GM12878 (cell line): ENCODE measurements at regions not wholly inside any gene's neighbourhood (a gene's known extent, or its start where the extent isn't known, plus 50 kb on each side); places are given as distances from the start of the nearest gene placed in this dataset.
"Not testable (repeated sequence)": the region's sequence is repeated elsewhere in the genome, so short reads cannot be mapped to it uniquely, and the experiment has no call there.

ENCODE experiments used
- ATAC-seq: fragments of 200-7000 bp; cut with Tn5 transposase; 3 replicates; pipeline ENCODE4 v1.9.1; 2020; ENCODE audit warnings: mild to moderate bottlenecking, moderate library complexity
- BruUV-seq: library from RNA; stranded (reverse); fragments of 400-500 nt; replicated peaks from 2 replicates; lab custom pipeline; 2021; lab: Mats Ljungman, UMichigan
- CTCF ChIA-PET: fragments of 300-600 bp; sonication (Branson Sonifier 250); formaldehyde crosslinking; extraction: SDS; loops from one replicate; lab custom pipeline; 2021; ENCODE audit warnings: inconsistent platforms; lab: Yijun Ruan, JAX
- POLR2A ChIA-PET: fragments of 350-600 bp; formaldehyde crosslinking; extraction: SDS; loops from one replicate; lab custom pipeline; 2021; ENCODE audit warnings: inconsistent platforms; lab: Charles Lee
- RAD21 ChIA-PET: fragments of 300-600 bp; sonication (Branson Sonifier 250); formaldehyde crosslinking; loops from one replicate; lab custom pipeline; 2023; ENCODE audit warnings: antibody characterized with exemption; ENCODE audit not compliant: unreplicated experiment; lab: Charles Lee
- SMC1A ChIA-PET: fragments of 300-600 bp; sonication (Branson Sonifier 250); formaldehyde crosslinking; loops from one replicate; lab custom pipeline; 2023; ENCODE audit not compliant: unreplicated experiment, uncharacterized antibody; lab: Charles Lee
- DNase-seq: peaks from one replicate; pipeline ENCODE4 v3.0.0-alpha.2; 2011; ENCODE audit warnings: low read depth, low spot score
- FAIRE-seq: peaks from 3 replicates; lab custom pipeline; 2011; peaks lifted over from hg19 to GRCh38; lab: Jason Lieb, UNC
- H2AFZ ChIP-seq: 2 replicates; pipeline ENCODE4 v1.6.0; 2011; ENCODE audit warnings: low read depth, low read length, control low read depth; ENCODE audit not compliant: control insufficient read depth
- H3K27ac ChIP-seq: 2 replicates; pipeline ENCODE4 v1.5.1; 2011; ENCODE audit warnings: control low read depth; ENCODE audit not compliant: control insufficient read depth, insufficient read depth
- H3K27me3 ChIP-seq, 2 experiments: replicated peaks in 1 of 2; 2 replicates each; pipeline versions ENCODE4 v1.6.0 to v1.6.1; 2011; ENCODE audit warnings: low read length in 1 of 2; ENCODE audit not compliant: control insufficient read depth in 2 of 2, insufficient read depth in 2 of 2
- H3K36me3 ChIP-seq, 2 experiments: 2 replicates each; pipeline ENCODE4 v1.5.1; 2011; ENCODE audit warnings: low read length in 1 of 2; ENCODE audit not compliant: control insufficient read depth in 2 of 2, insufficient read depth in 2 of 2
- H3K4me1 ChIP-seq: 2 replicates; pipeline ENCODE4 v1.6.1; 2011; ENCODE audit warnings: mild to moderate bottlenecking, low read length, moderate library complexity, mixed read lengths; ENCODE audit not compliant: control insufficient read depth, insufficient read depth
- H3K4me2 ChIP-seq: 2 replicates; pipeline ENCODE4 v1.6.0; 2011; ENCODE audit warnings: control low read depth; ENCODE audit not compliant: control insufficient read depth, insufficient read depth
- H3K4me3 ChIP-seq: fragments of 200-600 bp; sonication (generic); 2 replicates; pipeline ENCODE4 v1.5.1; 2016
- H3K79me2 ChIP-seq: 2 replicates; pipeline ENCODE4 v1.6.0; 2011; ENCODE audit warnings: low read length; ENCODE audit not compliant: control insufficient read depth, insufficient read depth
- H3K9ac ChIP-seq: 2 replicates; pipeline ENCODE4 v1.8.0; 2011; ENCODE audit warnings: low read length, control low read depth, mixed read lengths; ENCODE audit not compliant: control insufficient read depth, insufficient read depth
- H3K9me3 ChIP-seq: replicated peaks from 3 replicates; pipeline ENCODE4 v1.5.1; 2011; ENCODE audit warnings: mild to moderate bottlenecking, low read length; ENCODE audit not compliant: control insufficient read depth, insufficient read depth
- H4K20me1 ChIP-seq: 2 replicates; pipeline ENCODE4 v1.6.0; 2011; ENCODE audit not compliant: control insufficient read depth, insufficient read depth
- CBFB ChIP-seq: IDR thresholded peaks from 2 replicates; pipeline ENCODE4 v1.6.1; 2016; ENCODE audit warnings: antibody characterized with exemption, low read depth
- CHD2 ChIP-seq: IDR thresholded peaks from 2 replicates; pipeline ENCODE4 v1.6.1; 2011; ENCODE audit warnings: low read depth, low read length, improper control_type of control experiment, borderline replicate concordance
- IKZF2 ChIP-seq, 2 experiments: fragments of 450-650 bp; IDR thresholded peaks; 2 replicates each; pipeline ENCODE4 v1.6.1; 2017; ENCODE audit warnings: mild to moderate bottlenecking in 2 of 2, moderate library complexity in 2 of 2
- IRF5 ChIP-seq: fragments of 450-650 bp; IDR thresholded peaks from 2 replicates; pipeline ENCODE4 v1.6.1; 2017; ENCODE audit warnings: borderline replicate concordance
- NBN ChIP-seq: fragments of 450-650 bp; IDR thresholded peaks from 2 replicates; pipeline ENCODE4 v1.6.1; 2016
- NR2C1 ChIP-seq: fragments of 450-650 bp; IDR thresholded peaks from 2 replicates; pipeline ENCODE4 v1.6.1; 2017; ENCODE audit warnings: antibody characterized with exemption, mild to moderate bottlenecking, moderate library complexity
- TCF12 ChIP-seq: IDR thresholded peaks from 2 replicates; pipeline ENCODE4 v1.6.1; 2011; ENCODE audit warnings: low read depth, mild to moderate bottlenecking, low read length
- ZNF24 ChIP-seq: fragments of 450-650 bp; IDR thresholded peaks from 2 replicates; pipeline ENCODE4 v1.6.1; 2017; ENCODE audit warnings: antibody characterized with exemption, mild to moderate bottlenecking
- WGBS: methylation state at CpG from one replicate; pipeline ENCODE4 v1.1.6; 2016; ENCODE audit warnings: low lambda C conversion rate; ENCODE audit not compliant: insufficient replicate concordance, insufficient coverage; ENCODE audit errors: missing lambda C conversion rate; 5-methylcytosine and 5-hydroxymethylcytosine counted together
- in situ Hi-C: fragments of 300-500 bp; cut with MboI; formaldehyde crosslinking; loops from 9 replicates; pipeline ENCODE4 v1.14.3; 2018; ENCODE audit warnings: mixed read lengths
- intact Hi-C: fragments of 100-400 bp; cut with micrococcal nuclease; formaldehyde crosslinking; loops from one replicate; pipeline ENCODE4 v1.14.2; 2022; ENCODE audit not compliant: unreplicated experiment

DNA sequence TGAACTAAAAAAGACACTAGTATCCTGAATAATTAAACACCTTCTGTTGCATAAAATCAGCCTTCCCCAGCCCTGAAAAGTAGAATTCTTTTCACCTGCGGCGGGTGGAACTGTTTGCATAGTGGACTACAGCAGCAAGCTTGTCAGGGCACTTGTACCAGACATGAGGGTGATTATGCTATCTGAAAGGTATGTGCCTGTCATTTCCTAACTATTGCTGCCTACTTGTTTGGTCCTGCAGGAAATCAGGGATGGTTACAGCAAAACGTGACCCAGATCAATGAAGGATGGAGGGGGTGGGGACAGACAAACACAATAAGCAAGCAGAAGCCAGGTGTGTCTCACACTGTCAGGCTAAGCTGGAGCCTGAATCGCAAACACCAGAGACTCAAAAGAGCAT is 385.6 kb downstream of the MLLT3 start:
- ATAC-seq = no peak
- no peaks in the 10 kb centered on the region for H3K9me3 ChIP-seq
- RAD21 ChIA-PET = interaction anchor here (0.5 kb wide), 1 partner anchor 413 kb away, joined by 3 read pairs; no protein-coding TSS in a partner anchor
- CTCF ChIA-PET = no interaction called here
- in situ Hi-C loops = no loop called here
- no peak overlapping the region for H3K4me3 ChIP-seq
- H3K4me2 ChIP-seq = no peak overlapping the region
- H3K4me1 ChIP-seq = no peaks in the 10 kb centered on the region
- WGBS = 32% methylated on average over 4 of the region's 4 CpGs
- H3K27me3 ChIP-seq = no peaks in the 10 kb centered on the region; a peak in 1 of 4 replicates
- no peak overlapping the region for H2AFZ ChIP-seq
- H3K79me2 ChIP-seq = no peaks in the 10 kb centered on the region
- intact Hi-C loops = no loop called here
- POLR2A ChIA-PET = no interaction called here
- BruUV-seq = no TSS peak
- no peak for DNase-seq
- FAIRE-seq = no peak
- no peaks in the 10 kb centered on the region for H3K36me3 ChIP-seq
- no peak overlapping the region for H3K9ac ChIP-seq
- no peak overlapping the region for H3K27ac ChIP-seq
- SMC1A ChIA-PET = no interaction called here
- TF ChIP-seq CHD2 (no peak), IRF5 (no peak), ZNF24 (no peak), TCF12 (no peak), NR2C1 (no peak), NBN (no peak), CBFB (no peak), IKZF2 (IDR thresholded peaks at IDR 0.05) (no peak)
- TF ChIP-seq, all 136 proteins: peak for 0
- H4K20me1 ChIP-seq = no peaks in the 10 kb centered on the region

- in situ Hi-C loops, intact Hi-C loops: not testable (repeated sequence)
- WGBS = 55% methylated on average over 10 of the region's 11 CpGs
These were observed 387.1 kb downstream of the MLLT3 start for GRCh38 chr9:20235206-20235605.

More at GRCh38 chr9:20235206-20235605, 387.1 kb downstream of the MLLT3 start:
- BruUV-seq, FAIRE-seq, H3K4me1 ChIP-seq, ATAC-seq, H3K9ac ChIP-seq, H3K27me3 ChIP-seq, H2AFZ ChIP-seq, H3K9me3 ChIP-seq, H3K4me3 ChIP-seq, POLR2A ChIA-PET, H4K20me1 ChIP-seq, RAD21 ChIA-PET, H3K27ac ChIP-seq, H3K36me3 ChIP-seq, H3K4me2 ChIP-seq, DNase-seq, H3K79me2 ChIP-seq: not testable (repeated sequence)
- CTCF ChIA-PET = interaction anchor here (1.7 kb wide), 1 partner anchor 26 kb away, joined by 3 read pairs; no protein-coding TSS in a partner anchor
- SMC1A ChIA-PET = interaction anchor here (0.8 kb wide), 1 partner anchor 197 kb away, joined by 3 read pairs; no protein-coding TSS in a partner anchor
